NCI-H2196 (cell line): ENCODE measurements at regions not wholly inside any gene's neighbourhood (a gene's known extent, or its start where the extent isn't known, plus 50 kb on each side); places are given as distances from the start of the nearest gene placed in this dataset.
A peak's percentile ranks its signal among the peaks of the same experiment; 100 is the strongest.

Source experiments
- DNase-seq: peaks from one replicate; lab custom pipeline; 2025; ENCODE audit not compliant: unreplicated experiment; lab: John Stamatoyannopoulos, UW

- no peak for DNase-seq
Measured at GRCh38 chr20:23180451-23180921, 94.4 kb upstream of the CD93 start.

GRCh38 chr20:23179766-23180403, 93.8 kb upstream of the CD93 start:
- DNase-seq = no peak

- DNase-seq = no peak
Measured at GRCh38 chr20:23178806-23179205, 92.7 kb upstream of the CD93 start.

GRCh38 chr20:23174821-23175220, 88.7 kb upstream of the CD93 start:
- no peak for DNase-seq

- DNase-seq = no peak
Measured at GRCh38 chr20:23167431-23167830, 81.3 kb upstream of the CD93 start.

GRCh38 chr20:23166563-23166962, 80.4 kb upstream of the CD93 start:
- DNase-seq = no peak

GRCh38 chr20:23165964-23166363, 79.8 kb upstream of the CD93 start:
- no peak for DNase-seq

- DNase-seq = no peak
Measured at GRCh38 chr20:23165307-23165750, 79.2 kb upstream of the CD93 start.

GRCh38 chr20:23164176-23164601, 78.1 kb upstream of the CD93 start:
- DNase-seq = no peak

GRCh38 chr20:23163562-23163961, 77.4 kb upstream of the CD93 start:
- no peak for DNase-seq

GRCh38 chr20:23162887-23163286, 76.8 kb upstream of the CD93 start:
- DNase-seq = no peak

GRCh38 chr20:23161968-23162696, 76.0 kb upstream of the CD93 start:
- DNase-seq = peak; percentile 98

- DNase-seq = no peak
Measured at GRCh38 chr20:23161244-23161891, 75.2 kb upstream of the CD93 start.

- DNase-seq = no peak
Measured at GRCh38 chr20:23160536-23161243, 74.6 kb upstream of the CD93 start.

- no peak for DNase-seq
Measured at GRCh38 chr20:23159947-23160318, 73.8 kb upstream of the CD93 start.

GRCh38 chr20:23159256-23159946, 73.3 kb upstream of the CD93 start:
- DNase-seq = no peak

GRCh38 chr20:23157734-23158133, 71.6 kb upstream of the CD93 start:
- no peak for DNase-seq

- DNase-seq = no peak
Measured at GRCh38 chr20:23156842-23157423, 70.8 kb upstream of the CD93 start.

- no peak for DNase-seq
Measured at GRCh38 chr20:23156170-23156841, 70.2 kb upstream of the CD93 start.

- no peak for DNase-seq
Measured at GRCh38 chr20:23155141-23155590, 69.0 kb upstream of the CD93 start.
